ENCODE measurements at regions not wholly inside any gene's neighbourhood (a gene's known extent, or its start where the extent isn't known, plus 50 kb on each side); places are given as distances from the start of the nearest gene placed in this dataset.

DNA sequence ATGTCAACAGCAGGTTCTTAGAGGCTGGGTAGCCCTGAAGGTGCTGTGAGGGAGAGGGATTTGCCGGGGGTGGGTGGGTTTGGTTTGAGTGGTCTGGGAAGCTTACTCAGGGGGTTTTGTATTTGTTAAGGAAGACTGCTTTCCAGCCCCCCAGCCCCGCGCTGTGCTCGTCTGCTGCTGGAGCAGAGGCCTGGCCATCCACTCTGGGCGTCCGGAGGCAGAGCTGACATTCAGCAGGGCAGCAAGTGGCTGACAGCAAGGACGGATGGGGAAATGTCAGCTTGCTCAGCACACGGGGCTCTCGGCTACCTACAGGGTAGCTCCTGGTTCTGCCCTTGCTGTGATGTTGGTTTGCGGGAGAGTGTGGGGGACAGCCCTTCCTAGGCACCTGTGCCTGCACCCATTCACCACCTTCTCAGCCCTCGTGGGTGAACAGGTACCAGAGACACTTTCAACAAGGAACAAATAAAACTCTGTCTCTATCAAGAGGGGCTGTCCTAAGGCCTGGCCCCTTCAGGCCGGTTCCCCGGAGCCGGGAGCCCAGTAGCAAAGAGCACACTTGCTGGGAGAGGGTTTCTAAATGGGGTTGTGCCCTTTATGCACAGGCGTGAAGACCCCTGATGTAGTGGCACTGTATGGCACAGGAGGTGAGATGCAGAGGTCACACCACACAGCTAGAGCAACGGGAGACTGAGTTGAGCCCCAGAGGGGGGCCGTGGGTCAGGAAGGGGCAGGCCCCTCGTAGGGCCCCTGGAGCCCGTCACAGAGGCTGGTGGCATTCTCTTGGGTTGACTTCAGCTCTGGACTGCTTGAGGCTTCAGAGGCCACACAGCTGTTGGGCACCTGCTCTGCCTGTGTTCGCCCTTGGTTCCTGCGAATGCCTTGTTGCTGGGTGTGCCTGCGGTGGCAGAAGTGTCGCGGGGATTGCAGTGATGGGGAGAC is 72.2 kb upstream of the SHH start:
- Histone ChIP-seq H3K27ac (no peak overlapping the region), H3K4me1 (no peaks in the 10 kb centered on the region), H3K9me3 (no peaks in the 10 kb centered on the region), H3K4me3 (replicated peaks in 1 of 3) (no peak overlapping the region), H3K27me3 (no peaks in the 10 kb centered on the region), H3K36me3 (no peaks in the 10 kb centered on the region)
- 91 to 92% methylated on average over 22 of the region's 24 CpGs for WGBS, 2 donors
- TF ChIP-seq CTCF (IDR thresholded peaks at IDR 0.05) (no peak), POLR2A (IDR thresholded peaks at IDR 0.05) (no peak)
- intact Hi-C loops (cut with DNase I), result no loop called here
- DNase-seq, result no peak

DNA sequence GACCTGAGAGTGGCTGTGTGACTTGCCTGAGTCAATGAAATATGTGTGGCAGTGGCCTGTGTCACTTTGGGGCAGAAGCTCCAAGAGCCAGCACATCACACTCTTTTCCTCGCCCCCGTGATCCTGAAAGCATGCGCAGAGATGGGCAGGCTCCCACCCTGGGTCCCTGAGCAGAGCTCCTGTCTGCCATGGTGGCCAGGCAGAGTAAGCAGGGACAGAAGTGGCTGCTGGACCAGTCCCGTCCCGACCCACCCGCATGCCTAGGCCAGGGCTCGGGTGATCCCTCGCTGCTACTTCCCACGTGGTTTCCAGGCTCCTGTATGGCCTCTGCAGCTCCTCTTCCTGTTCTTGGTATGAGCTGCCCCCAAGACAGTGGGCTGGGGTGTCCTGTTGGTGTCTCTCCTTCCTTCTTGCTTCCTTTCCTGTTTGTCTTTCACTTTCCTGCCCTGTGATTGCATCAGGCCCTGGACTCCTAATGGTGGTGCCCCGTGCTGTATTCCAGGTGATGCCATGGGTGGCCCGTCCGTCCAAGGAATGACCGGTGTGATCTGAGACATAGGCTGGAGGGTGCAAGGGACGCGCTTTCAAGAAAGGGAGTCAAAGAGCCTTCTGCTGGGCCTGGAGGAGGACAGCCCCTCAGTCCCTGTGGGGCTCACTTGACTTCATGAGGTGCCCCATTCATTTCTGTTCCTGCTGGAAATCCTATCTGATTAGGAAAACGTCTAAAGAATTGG is 71.4 kb upstream of the SHH start:
- Histone ChIP-seq H3K9me3 (no peaks in the 10 kb centered on the region), H3K4me3 (replicated peaks in 1 of 3) (no peak overlapping the region), H3K27me3 (no peaks in the 10 kb centered on the region), H3K27ac (no peak overlapping the region), H3K36me3 (no peaks in the 10 kb centered on the region), H3K4me1 (no peaks in the 10 kb centered on the region)
- DNase-seq, result no peak
- intact Hi-C loops (cut with DNase I), result no loop called here
- TF ChIP-seq POLR2A (IDR thresholded peaks at IDR 0.05) (no peak), CTCF (IDR thresholded peaks at IDR 0.05) (no peak)
- 92% methylated on average over 12 to 16 of the region's 16 CpGs for WGBS, 2 donors

DNA sequence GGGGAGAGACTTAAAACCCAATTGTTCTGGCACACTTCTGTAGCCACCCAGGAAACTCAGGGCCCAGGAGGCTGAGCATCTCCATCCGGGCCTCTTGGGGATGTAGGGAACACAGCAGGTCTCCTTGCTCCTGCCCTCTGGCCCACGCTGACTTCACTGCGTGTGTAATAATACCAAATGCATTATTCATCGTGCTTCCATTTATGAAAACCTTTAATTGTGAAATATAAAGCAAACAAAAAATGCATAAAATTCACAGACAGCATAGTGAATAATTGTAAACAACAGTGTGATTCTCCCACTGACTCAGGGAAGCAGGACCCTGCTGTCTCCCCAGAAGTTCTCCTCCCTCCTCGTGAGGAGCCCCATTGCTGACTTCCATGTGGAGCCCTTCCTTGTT is 70.3 kb upstream of the SHH start:
- no peak for TF ChIP-seq CTCF (IDR thresholded peaks at IDR 0.05)
- intact Hi-C loops (cut with DNase I), result no loop called here
- Histone ChIP-seq H3K4me3 (replicated peaks in 1 of 3) (no peak overlapping the region), H3K27ac (no peak overlapping the region), H3K27me3 (no peaks in the 10 kb centered on the region), H3K4me1 (no peaks in the 10 kb centered on the region), H3K36me3 (no peaks in the 10 kb centered on the region), H3K9me3 (no peaks in the 10 kb centered on the region)
- 90 to 92% methylated on average over 5 of the region's 5 CpGs for WGBS, 2 donors
- DNase-seq, result no peak

- H3K9me3 ChIP-seq, result no peaks in the 10 kb centered on the region
- intact Hi-C loops (cut with DNase I), result no loop called here
- no peak for TF ChIP-seq CTCF (IDR thresholded peaks at IDR 0.05)
- TF ChIP-seq POLR2A (IDR thresholded peaks at IDR 0.05), result no peak
- no peaks in the 10 kb centered on the region for H3K36me3 ChIP-seq
- H3K4me3 ChIP-seq (replicated peaks in 1 of 3), result no peak overlapping the region
- no peaks in the 10 kb centered on the region for H3K27me3 ChIP-seq
- H3K27ac ChIP-seq, result no peak overlapping the region
- no peak for DNase-seq
- no peaks in the 10 kb centered on the region for H3K4me1 ChIP-seq
- WGBS, 2 donors, result 93% methylated on average over 34 of the region's 34 CpGs
Observed at GRCh38 chr7:155881471-155882350, 69.4 kb upstream of the SHH start.

All from thyroid gland (tissue), 4 donors.